ENCODE measurements at regions not wholly inside any gene's neighbourhood (a gene's known extent, or its start where the extent isn't known, plus 50 kb on each side); places are given as distances from the start of the nearest gene placed in this dataset.
A peak's percentile ranks its signal among the peaks of the same experiment; 100 is the strongest.

- Histone ChIP-seq H3K27ac (ENCODE audit: low read length) (no peak overlapping the region), H3K9me3 (ENCODE audit: control insufficient read depth, low read length) (no peaks in the 10 kb centered on the region), H3K4me1 (ENCODE audit: control insufficient read depth, insufficient read depth, low read length) (no peaks in the 10 kb centered on the region), H3K4me3 (ENCODE audit: low read length) (no peak overlapping the region), H3K27me3 (ENCODE audit: control insufficient read depth, insufficient read depth) (no peaks in the 10 kb centered on the region)
- no peak for DNase-seq
- no peak for ATAC-seq
- WGBS = 65% methylated on average over 1 of the region's 1 CpG
- intact Hi-C loops (cut with DNase I) = no loop called here
Measured at GRCh38 chr21:25080661-25081060, 526.6 kb downstream of the MRPL39 start.

DNA sequence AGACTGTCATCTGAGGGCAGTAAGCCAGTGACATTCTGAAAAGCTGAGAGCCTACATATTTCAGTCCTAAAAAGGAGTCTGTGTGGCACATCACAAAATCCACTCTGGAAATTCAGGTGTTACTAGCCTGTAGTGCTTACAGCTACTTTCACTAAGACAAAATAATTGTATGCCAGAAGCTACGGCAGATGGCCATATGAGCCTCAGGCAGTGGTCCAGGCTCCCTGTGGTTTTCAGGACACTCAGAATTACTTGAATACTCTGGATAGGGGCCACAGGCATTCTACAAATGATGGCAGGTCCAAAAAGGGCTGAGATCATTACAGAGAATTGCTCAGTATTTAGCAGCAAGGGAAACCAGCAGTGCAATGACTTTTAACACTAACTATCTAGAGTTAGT is 527.1 kb downstream of the MRPL39 start:
- 55% methylated on average over 1 of the region's 1 CpG for WGBS
- intact Hi-C loops (cut with DNase I) = no loop called here
- DNase-seq (no peak), ATAC-seq (no peak)
- H3K9me3 ChIP-seq (ENCODE audit: control insufficient read depth, low read length) = no peaks in the 10 kb centered on the region
- H3K4me1 ChIP-seq (ENCODE audit: control insufficient read depth, insufficient read depth, low read length) = no peaks in the 10 kb centered on the region
- no peak overlapping the region for H3K27ac ChIP-seq (ENCODE audit: low read length)
- H3K4me3 ChIP-seq (ENCODE audit: low read length) = no peak overlapping the region
- no peaks in the 10 kb centered on the region for H3K27me3 ChIP-seq (ENCODE audit: control insufficient read depth, insufficient read depth)

GRCh38 chr21:25079053-25079452 is 528.2 kb downstream of the MRPL39 start:
- Histone ChIP-seq H3K27ac (ENCODE audit: low read length) (no peak overlapping the region), H3K9me3 (ENCODE audit: control insufficient read depth, low read length) (no peaks in the 10 kb centered on the region), H3K4me1 (ENCODE audit: control insufficient read depth, insufficient read depth, low read length) (no peaks in the 10 kb centered on the region), H3K4me3 (ENCODE audit: low read length) (no peak overlapping the region), H3K27me3 (ENCODE audit: control insufficient read depth, insufficient read depth) (no peaks in the 10 kb centered on the region)
- DNase-seq (no peak), ATAC-seq (no peak)
- WGBS = 55% methylated on average over 3 of the region's 3 CpGs
- intact Hi-C loops (cut with DNase I) = no loop called here

GRCh38 chr21:25062061-25062460 is 545.2 kb downstream of the MRPL39 start:
- WGBS = 53% methylated on average over 1 of the region's 1 CpG
- H3K27me3 ChIP-seq (ENCODE audit: control insufficient read depth, insufficient read depth) = no peaks in the 10 kb centered on the region
- intact Hi-C loops (cut with DNase I) = no loop called here
- no peak overlapping the region for H3K27ac ChIP-seq (ENCODE audit: low read length)
- no peak overlapping the region for H3K4me3 ChIP-seq (ENCODE audit: low read length)
- no peak for ATAC-seq
- DNase-seq = no peak
- no peaks in the 10 kb centered on the region for H3K4me1 ChIP-seq (ENCODE audit: control insufficient read depth, insufficient read depth, low read length)
- no peaks in the 10 kb centered on the region for H3K9me3 ChIP-seq (ENCODE audit: control insufficient read depth, low read length)

- H3K27me3 ChIP-seq (ENCODE audit: control insufficient read depth, insufficient read depth) = no peaks in the 10 kb centered on the region
- ATAC-seq = no peak
- no peaks in the 10 kb centered on the region for H3K9me3 ChIP-seq (ENCODE audit: control insufficient read depth, low read length)
- no peaks in the 10 kb centered on the region for H3K4me1 ChIP-seq (ENCODE audit: control insufficient read depth, insufficient read depth, low read length)
- WGBS = 36% methylated on average over 2 of the region's 2 CpGs
- DNase-seq = no peak
- no peak overlapping the region for H3K27ac ChIP-seq (ENCODE audit: low read length)
- intact Hi-C loops (cut with DNase I) = no loop called here
- no peak overlapping the region for H3K4me3 ChIP-seq (ENCODE audit: low read length)
Measured at GRCh38 chr21:25054689-25055088, 552.6 kb downstream of the MRPL39 start.

DNA sequence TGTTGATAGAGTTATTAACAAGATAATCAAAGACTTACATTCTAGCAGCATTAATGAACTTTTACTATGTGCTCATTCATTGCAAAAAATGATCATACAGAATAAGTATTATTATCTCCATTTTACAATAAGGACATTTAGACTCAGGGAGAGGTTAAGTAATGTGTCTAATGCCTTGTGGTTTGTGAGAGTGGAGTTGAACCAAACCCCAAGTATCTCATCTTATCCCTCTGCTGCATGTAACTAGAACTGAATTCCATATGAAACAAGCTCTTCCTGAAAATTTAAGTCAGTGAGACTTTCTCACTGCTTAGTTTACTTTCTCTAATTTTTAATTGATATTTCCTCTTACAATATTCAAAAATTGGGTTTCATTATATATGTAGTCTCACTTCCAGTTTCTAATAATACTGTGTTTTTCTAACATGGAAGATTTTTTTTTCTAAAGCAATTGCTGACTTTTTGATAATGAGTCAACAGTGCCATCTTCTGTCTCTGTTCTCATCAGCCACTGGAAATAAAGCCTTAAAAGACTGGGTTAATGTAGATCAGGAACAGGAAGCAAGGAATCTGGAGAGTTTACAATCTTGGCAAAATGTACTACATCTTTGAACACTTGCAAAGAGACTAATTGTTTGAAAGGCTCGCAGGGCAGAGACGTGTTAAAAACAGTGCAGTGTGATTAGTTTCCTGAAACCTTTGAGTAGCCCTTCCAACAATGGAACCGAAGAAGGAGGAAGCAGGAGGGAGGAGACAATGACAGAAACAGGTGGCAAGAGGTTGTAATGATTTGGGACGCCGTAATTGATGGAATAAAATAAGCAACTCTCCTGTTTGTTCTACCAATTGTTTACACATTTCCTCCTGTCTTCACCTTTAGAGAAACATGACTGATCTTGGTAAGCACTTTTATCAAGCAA is 567.6 kb downstream of the MRPL39 start:
- intact Hi-C loops (cut with DNase I) = no loop called here
- DNase-seq = no peak
- no peak overlapping the region for H3K27ac ChIP-seq (ENCODE audit: low read length)
- H3K27me3 ChIP-seq (ENCODE audit: control insufficient read depth, insufficient read depth) = no peaks in the 10 kb centered on the region
- no peaks in the 10 kb centered on the region for H3K4me1 ChIP-seq (ENCODE audit: control insufficient read depth, insufficient read depth, low read length)
- no peak overlapping the region for H3K4me3 ChIP-seq (ENCODE audit: low read length)
- no peak for ATAC-seq
- 9% methylated on average over 5 of the region's 5 CpGs for WGBS
- no peaks in the 10 kb centered on the region for H3K9me3 ChIP-seq (ENCODE audit: control insufficient read depth, low read length)

DNA sequence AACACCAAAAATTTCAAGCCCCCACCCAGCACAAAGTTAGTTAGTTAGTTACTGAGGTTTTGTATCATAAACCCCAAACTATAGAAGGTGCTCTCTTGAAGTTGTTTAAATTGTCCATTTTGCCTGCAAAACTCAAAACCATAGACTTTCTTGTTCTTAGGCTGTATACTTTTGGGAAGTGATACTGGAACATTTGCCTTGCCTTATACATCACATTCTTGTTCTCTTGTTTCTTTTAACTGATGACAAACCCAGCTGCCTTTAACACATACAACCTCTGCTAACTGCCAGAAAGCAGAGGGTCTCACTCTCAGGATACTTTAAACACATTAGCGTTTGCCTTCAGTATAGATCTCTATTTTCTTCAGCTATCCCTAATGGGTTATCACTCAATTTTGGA is 570.5 kb downstream of the MRPL39 start:
- Histone ChIP-seq H3K27me3 (ENCODE audit: control insufficient read depth, insufficient read depth) (no peaks in the 10 kb centered on the region), H3K4me1 (ENCODE audit: control insufficient read depth, insufficient read depth, low read length) (no peaks in the 10 kb centered on the region), H3K27ac (ENCODE audit: low read length) (no peak overlapping the region), H3K9me3 (ENCODE audit: control insufficient read depth, low read length) (no peaks in the 10 kb centered on the region), H3K4me3 (ENCODE audit: low read length) (no peak overlapping the region)
- intact Hi-C loops (cut with DNase I) = no loop called here
- ATAC-seq = no peak
- DNase-seq = no peak
- WGBS = 92% methylated on average over 1 of the region's 1 CpG

GRCh38 chr21:25031750-25032149 is 575.5 kb downstream of the MRPL39 start:
- Histone ChIP-seq H3K4me3 (ENCODE audit: low read length) (no peak overlapping the region), H3K27me3 (ENCODE audit: control insufficient read depth, insufficient read depth) (no peaks in the 10 kb centered on the region), H3K4me1 (ENCODE audit: control insufficient read depth, insufficient read depth, low read length) (no peaks in the 10 kb centered on the region), H3K9me3 (ENCODE audit: control insufficient read depth, low read length) (no peaks in the 10 kb centered on the region), H3K27ac (ENCODE audit: low read length) (no peak overlapping the region)
- ATAC-seq = no peak
- DNase-seq = no peak
- intact Hi-C loops (cut with DNase I) = no loop called here
- WGBS = 66% methylated on average over 5 of the region's 5 CpGs

DNA sequence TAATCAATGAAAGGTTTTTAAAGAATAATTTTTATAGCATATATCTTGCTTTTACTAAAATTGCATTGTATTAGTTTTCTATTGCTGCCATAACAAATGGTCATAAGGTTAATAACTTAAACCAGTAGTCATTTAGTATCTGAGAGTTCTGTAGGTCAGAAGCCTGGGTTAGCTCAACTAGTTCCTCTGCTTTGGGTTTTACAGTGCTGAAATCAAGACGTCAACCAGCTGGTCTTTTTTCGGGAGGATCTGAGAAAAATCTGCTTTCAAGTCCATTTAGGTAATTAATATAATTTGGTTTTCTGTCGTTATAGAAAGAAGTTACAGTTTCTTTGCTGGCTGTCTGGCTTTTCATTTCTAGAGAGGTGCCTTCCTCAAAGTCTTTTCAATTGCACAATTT is 577.7 kb downstream of the MRPL39 start:
- 38% methylated on average over 3 of the region's 3 CpGs for WGBS
- Histone ChIP-seq H3K4me1 (ENCODE audit: control insufficient read depth, insufficient read depth, low read length) (no peaks in the 10 kb centered on the region), H3K9me3 (ENCODE audit: control insufficient read depth, low read length) (no peaks in the 10 kb centered on the region), H3K4me3 (ENCODE audit: low read length) (no peak overlapping the region), H3K27ac (ENCODE audit: low read length) (no peak overlapping the region), H3K27me3 (ENCODE audit: control insufficient read depth, insufficient read depth) (no peaks in the 10 kb centered on the region)
- ATAC-seq = no peak
- DNase-seq = no peak
- intact Hi-C loops (cut with DNase I) = no loop called here

- ATAC-seq (no peak), DNase-seq (no peak)
- no peak overlapping the region for H3K27ac ChIP-seq (ENCODE audit: low read length)
- no peak overlapping the region for H3K4me3 ChIP-seq (ENCODE audit: low read length)
- H3K4me1 ChIP-seq (ENCODE audit: control insufficient read depth, insufficient read depth, low read length) = no peaks in the 10 kb centered on the region
- WGBS = 77% methylated on average over 2 of the region's 2 CpGs
- intact Hi-C loops (cut with DNase I) = no loop called here
- no peaks in the 10 kb centered on the region for H3K27me3 ChIP-seq (ENCODE audit: control insufficient read depth, insufficient read depth)
- H3K9me3 ChIP-seq (ENCODE audit: control insufficient read depth, low read length) = no peaks in the 10 kb centered on the region
Measured at GRCh38 chr21:25025596-25025995, 581.7 kb downstream of the MRPL39 start.

GRCh38 chr21:25024639-25025038 is 582.6 kb downstream of the MRPL39 start:
- peak in 1 of 3 donors; percentile 28 for DNase-seq
- WGBS = 89% methylated on average over 3 of the region's 3 CpGs
- Histone ChIP-seq H3K27me3 (ENCODE audit: control insufficient read depth, insufficient read depth) (no peaks in the 10 kb centered on the region), H3K27ac (ENCODE audit: low read length) (no peak overlapping the region), H3K9me3 (ENCODE audit: control insufficient read depth, low read length) (no peaks in the 10 kb centered on the region), H3K4me3 (ENCODE audit: low read length) (no peak overlapping the region), H3K4me1 (ENCODE audit: control insufficient read depth, insufficient read depth, low read length) (no peaks in the 10 kb centered on the region)
- ATAC-seq = no peak
- intact Hi-C loops (cut with DNase I) = no loop called here

DNA sequence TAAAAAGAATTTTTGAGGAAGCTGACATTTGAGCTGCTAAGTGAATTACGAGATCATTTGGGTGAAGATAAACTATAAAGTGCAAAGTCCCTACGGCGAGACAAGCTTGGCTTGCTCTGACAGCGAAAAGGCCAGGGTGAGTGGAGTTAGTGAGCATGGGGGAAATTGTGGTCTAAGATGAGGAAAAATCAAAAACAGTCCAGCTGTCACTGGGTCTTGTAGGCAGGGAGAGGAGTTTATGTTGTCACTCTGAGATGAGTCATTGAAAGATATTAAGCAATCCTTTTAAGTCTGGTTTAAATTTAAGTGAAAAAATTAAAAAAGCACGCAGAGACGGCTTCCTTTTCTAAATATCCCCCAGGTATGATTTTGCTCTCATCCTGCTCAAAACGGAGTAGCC is 601.9 kb downstream of the MRPL39 start:
- ATAC-seq = no peak
- H3K4me3 ChIP-seq (ENCODE audit: low read length) = no peak overlapping the region
- no peaks in the 10 kb centered on the region for H3K4me1 ChIP-seq (ENCODE audit: control insufficient read depth, insufficient read depth, low read length)
- no peak overlapping the region for H3K27ac ChIP-seq (ENCODE audit: low read length)
- no peak for DNase-seq
- H3K9me3 ChIP-seq (ENCODE audit: control insufficient read depth, low read length) = no peaks in the 10 kb centered on the region
- no peaks in the 10 kb centered on the region for H3K27me3 ChIP-seq (ENCODE audit: control insufficient read depth, insufficient read depth)
- WGBS = 73% methylated on average over 7 of the region's 7 CpGs
- intact Hi-C loops (cut with DNase I) = no loop called here
